HFFc6 (cell line): ENCODE measurements at regions not wholly inside any gene's neighbourhood (a gene's known extent, or its start where the extent isn't known, plus 50 kb on each side); places are given as distances from the start of the nearest gene placed in this dataset.

ENCODE experiments used
- DNase-seq: peaks from one replicate; pipeline ENCODE4 v3.0.0-alpha.2; 2018
- H3K27ac Mint-ChIP-seq: 2 replicates; pipeline ENCODE4 v1.8.0; 2020; ENCODE audit warnings: mild to moderate bottlenecking, mixed read lengths
- H3K27me3 Mint-ChIP-seq: 2 replicates; pipeline ENCODE4 v1.8.0; 2021; ENCODE audit warnings: mild to moderate bottlenecking, moderate library complexity, mixed read lengths; ENCODE audit not compliant: insufficient read depth
- H3K36me3 Mint-ChIP-seq: 2 replicates; pipeline ENCODE4 v1.8.0; 2021; ENCODE audit warnings: low read depth, mixed read lengths
- H3K4me1 Mint-ChIP-seq: 2 replicates; pipeline ENCODE4 v1.8.0; 2020; ENCODE audit warnings: low read depth, mixed read lengths
- H3K4me3 Mint-ChIP-seq: 2 replicates; pipeline ENCODE4 v1.8.0; 2020; ENCODE audit warnings: mild to moderate bottlenecking, moderate library complexity, mixed read lengths
- H3K9me3 Mint-ChIP-seq: 2 replicates; pipeline ENCODE4 v1.8.0; 2020; ENCODE audit warnings: mild to moderate bottlenecking, mixed read lengths
- TF ChIP-seq, protein P1 (sequence below): fragments of 200-600 bp; sonication (generic); IDR thresholded peaks from 2 replicates; pipeline ENCODE4 v1.5.0; 2021; ENCODE audit warnings: antibody characterized with exemption, mild to moderate bottlenecking

DNA sequence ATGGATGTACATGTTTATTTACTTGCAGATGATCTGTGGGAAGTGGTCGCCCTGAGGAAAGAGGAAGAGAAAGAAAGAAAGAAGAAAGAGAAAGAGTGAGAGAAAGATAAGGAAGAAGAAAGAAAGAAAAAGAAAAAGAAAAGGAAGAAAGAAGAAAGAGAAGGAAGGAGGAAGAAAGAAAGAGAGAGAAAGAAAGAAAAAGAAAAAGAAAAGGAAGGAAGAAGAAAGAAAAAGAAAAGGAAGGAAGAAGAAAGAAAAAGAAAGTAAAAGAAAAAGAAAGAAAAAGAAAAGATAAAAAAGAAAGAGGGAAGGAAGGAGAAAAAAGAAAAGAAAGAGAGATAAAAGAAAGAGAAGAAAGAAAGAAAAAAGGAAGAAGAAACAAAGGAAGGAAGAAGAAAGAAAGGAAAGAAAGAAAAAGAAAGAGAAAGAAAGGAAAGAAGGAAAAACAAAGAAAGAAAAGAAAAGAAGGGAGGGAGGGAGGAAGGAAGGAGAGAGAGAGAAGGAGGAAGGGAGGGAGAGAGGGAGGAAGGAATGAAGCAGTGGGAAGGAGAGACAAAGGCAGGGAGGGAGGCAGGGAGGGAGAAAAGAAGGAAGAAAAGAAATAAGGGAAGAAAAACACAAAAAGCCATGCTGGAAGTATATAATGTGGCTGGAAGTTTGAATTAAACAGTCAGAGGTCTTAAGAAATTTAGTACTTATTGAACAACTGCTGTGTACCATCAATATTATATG, 976.6 kb downstream of the FAM181B start:
- DNase-seq, result no peak
- H3K27me3 Mint-ChIP-seq, result no peaks in the 10 kb centered on the region
- no peaks in the 10 kb centered on the region for H3K4me1 Mint-ChIP-seq
- no peak overlapping the region for H3K4me3 Mint-ChIP-seq
- TF ChIP-seq, protein P1, sequence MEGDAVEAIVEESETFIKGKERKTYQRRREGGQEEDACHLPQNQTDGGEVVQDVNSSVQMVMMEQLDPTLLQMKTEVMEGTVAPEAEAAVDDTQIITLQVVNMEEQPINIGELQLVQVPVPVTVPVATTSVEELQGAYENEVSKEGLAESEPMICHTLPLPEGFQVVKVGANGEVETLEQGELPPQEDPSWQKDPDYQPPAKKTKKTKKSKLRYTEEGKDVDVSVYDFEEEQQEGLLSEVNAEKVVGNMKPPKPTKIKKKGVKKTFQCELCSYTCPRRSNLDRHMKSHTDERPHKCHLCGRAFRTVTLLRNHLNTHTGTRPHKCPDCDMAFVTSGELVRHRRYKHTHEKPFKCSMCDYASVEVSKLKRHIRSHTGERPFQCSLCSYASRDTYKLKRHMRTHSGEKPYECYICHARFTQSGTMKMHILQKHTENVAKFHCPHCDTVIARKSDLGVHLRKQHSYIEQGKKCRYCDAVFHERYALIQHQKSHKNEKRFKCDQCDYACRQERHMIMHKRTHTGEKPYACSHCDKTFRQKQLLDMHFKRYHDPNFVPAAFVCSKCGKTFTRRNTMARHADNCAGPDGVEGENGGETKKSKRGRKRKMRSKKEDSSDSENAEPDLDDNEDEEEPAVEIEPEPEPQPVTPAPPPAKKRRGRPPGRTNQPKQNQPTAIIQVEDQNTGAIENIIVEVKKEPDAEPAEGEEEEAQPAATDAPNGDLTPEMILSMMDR, result no peak
- H3K36me3 Mint-ChIP-seq, result no peaks in the 10 kb centered on the region
- H3K27ac Mint-ChIP-seq, result no peak overlapping the region
- H3K9me3 Mint-ChIP-seq, result peaks cover 11% of the 10 kb centered on the region

DNA sequence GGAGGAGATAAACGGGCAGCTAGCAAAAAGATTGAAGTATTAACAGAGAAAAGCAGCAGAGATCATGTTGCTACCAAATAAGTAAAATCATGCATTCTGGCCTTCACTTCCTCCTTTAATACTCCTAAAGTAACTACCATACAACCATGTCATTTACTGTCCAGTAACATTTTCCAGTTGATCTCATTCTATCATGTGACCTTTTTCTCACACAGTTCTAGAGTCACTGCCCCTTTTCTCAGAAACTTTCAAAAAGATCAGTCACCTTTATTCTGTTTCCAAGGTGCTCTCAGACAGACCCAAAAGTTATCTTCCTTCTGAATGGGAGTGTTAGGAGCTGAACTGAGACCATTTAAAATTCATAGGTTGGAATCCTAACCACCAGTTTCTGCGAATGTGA, 984.4 kb downstream of the FAM181B start:
- no peak overlapping the region for H3K27ac Mint-ChIP-seq
- no peaks in the 10 kb centered on the region for H3K36me3 Mint-ChIP-seq
- H3K4me3 Mint-ChIP-seq, result no peak overlapping the region
- TF ChIP-seq, protein P1, result no peak
- H3K9me3 Mint-ChIP-seq, result peaks cover 20% of the 10 kb centered on the region
- H3K27me3 Mint-ChIP-seq, result no peaks in the 10 kb centered on the region
- DNase-seq, result no peak
- H3K4me1 Mint-ChIP-seq, result no peaks in the 10 kb centered on the region

DNA sequence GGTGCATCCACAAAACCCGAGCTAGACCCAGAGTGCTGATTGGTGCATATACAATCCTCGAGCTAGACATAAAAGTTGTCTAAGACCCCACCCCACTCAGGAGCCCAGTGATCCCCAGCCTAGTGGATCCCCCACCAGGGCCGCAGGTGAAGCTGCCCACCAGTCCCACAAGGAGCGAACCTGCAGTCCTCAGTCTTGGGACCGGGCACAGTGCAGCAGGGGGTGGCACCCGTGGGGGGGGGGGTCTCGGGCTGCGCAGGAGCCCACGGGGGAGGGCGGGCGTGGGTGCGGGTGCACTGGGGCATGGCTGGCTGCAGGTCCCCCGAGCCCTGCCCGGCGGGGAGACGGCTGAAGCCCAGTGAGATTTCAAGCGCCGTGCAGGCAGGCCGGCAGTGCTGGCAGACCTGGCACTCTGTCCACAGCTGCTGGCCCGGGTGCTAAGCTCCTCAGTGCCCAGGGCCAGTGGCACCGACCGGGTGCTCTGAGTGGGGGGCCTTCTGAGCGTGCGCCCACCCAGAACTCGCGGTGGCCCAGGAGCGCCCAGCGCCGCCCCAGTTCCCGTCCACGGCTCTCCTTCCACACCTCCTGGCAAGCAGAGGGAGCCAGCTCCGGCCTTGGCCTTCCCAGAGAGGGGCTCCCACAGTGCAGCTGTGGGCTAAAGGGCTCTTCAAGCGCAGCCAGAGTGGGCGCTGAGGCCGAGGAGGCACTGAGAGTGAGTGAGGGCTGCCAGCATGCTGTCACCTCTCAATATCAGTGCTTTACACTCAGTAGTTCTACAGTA, 989.1 kb downstream of the FAM181B start:
- Mint-ChIP-seq H3K27ac (no peak overlapping the region), H3K9me3 (peaks cover 24% of the 10 kb centered on the region), H3K27me3 (no peaks in the 10 kb centered on the region), H3K36me3 (no peaks in the 10 kb centered on the region), H3K4me3 (no peak overlapping the region), H3K4me1 (no peaks in the 10 kb centered on the region)
- TF ChIP-seq, protein P1, result no peak
- no peak for DNase-seq

DNA sequence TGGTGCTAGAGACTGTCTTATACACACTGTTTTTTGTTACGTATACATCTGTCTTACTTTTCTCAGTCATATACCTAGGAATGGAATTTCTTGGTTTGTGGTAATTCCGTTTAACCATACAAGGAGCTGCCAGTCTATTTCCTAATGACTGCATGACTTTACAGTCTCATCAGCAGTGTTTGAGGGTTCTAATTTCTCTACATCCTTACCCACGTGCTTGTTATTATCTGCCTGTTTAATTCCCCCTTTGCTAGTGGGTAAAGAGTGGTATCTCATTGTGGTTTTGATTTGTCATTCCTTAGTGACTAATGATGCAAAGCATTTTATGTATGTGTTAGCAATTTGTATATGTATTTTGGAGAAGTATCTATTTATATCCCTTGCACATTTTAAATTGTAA, 1008.0 kb downstream of the FAM181B start:
- peaks cover 45% of the 10 kb centered on the region for H3K9me3 Mint-ChIP-seq
- no peak overlapping the region for H3K4me3 Mint-ChIP-seq
- H3K27ac Mint-ChIP-seq, result no peak overlapping the region
- no peaks in the 10 kb centered on the region for H3K4me1 Mint-ChIP-seq
- TF ChIP-seq, protein P1, result no peak
- no peaks in the 10 kb centered on the region for H3K36me3 Mint-ChIP-seq
- no peaks in the 10 kb centered on the region; the same call in 1 of the 2 replicates for H3K27me3 Mint-ChIP-seq
- DNase-seq, result no peak

- Mint-ChIP-seq H3K27me3 (no peaks in the 10 kb centered on the region; the same call in 1 of the 2 replicates), H3K9me3 (peaks cover 61% of the 10 kb centered on the region), H3K4me1 (no peaks in the 10 kb centered on the region), H3K27ac (no peak overlapping the region), H3K36me3 (no peaks in the 10 kb centered on the region), H3K4me3 (no peak overlapping the region)
- TF ChIP-seq, protein P1, result no peak
- DNase-seq, result no peak
Observed at GRCh38 chr11:81717695-81718094, 1016.0 kb downstream of the FAM181B start.
